Chondrocyte (in vitro differentiated cells): ENCODE measurements at regions not wholly inside any gene's neighbourhood (a gene's known extent, or its start where the extent isn't known, plus 50 kb on each side); places are given as distances from the start of the nearest gene placed in this dataset.

Experiments used
- DNase-seq: peaks from one replicate; pipeline ENCODE4 v3.0.0; 2021; ENCODE audit warnings: mixed read lengths, low spot score
- H3K27ac Mint-ChIP-seq: one replicate; pipeline ENCODE4 v1.8.0; 2021; ENCODE audit warnings: mild to moderate bottlenecking, moderate library complexity, mixed read lengths; ENCODE audit not compliant: unreplicated experiment
- H3K27me3 Mint-ChIP-seq: 2 replicates; pipeline ENCODE4 v1.8.0; 2021; ENCODE audit warnings: low read depth, mixed read lengths
- H3K36me3 Mint-ChIP-seq: 2 replicates; pipeline ENCODE4 v1.8.0; 2021; ENCODE audit warnings: low read depth, mixed read lengths
- H3K4me1 Mint-ChIP-seq: 2 replicates; pipeline ENCODE4 v1.8.0; 2021; ENCODE audit warnings: low read depth, mild to moderate bottlenecking, mixed read lengths
- H3K4me3 Mint-ChIP-seq: one replicate; pipeline ENCODE4 v1.8.0; 2021; ENCODE audit warnings: mild to moderate bottlenecking, moderate library complexity, mixed read lengths; ENCODE audit not compliant: unreplicated experiment
- H3K9me3 Mint-ChIP-seq: 2 replicates; pipeline ENCODE4 v1.8.0; 2021; ENCODE audit warnings: low read depth, mixed read lengths
- TF ChIP-seq, protein P1 (sequence below): fragments of 200-600 bp; sonication (generic); IDR thresholded peaks from 2 replicates; pipeline ENCODE4 v1.5.0; 2021; ENCODE audit warnings: antibody characterized with exemption, mild to moderate bottlenecking, moderate library complexity

DNA sequence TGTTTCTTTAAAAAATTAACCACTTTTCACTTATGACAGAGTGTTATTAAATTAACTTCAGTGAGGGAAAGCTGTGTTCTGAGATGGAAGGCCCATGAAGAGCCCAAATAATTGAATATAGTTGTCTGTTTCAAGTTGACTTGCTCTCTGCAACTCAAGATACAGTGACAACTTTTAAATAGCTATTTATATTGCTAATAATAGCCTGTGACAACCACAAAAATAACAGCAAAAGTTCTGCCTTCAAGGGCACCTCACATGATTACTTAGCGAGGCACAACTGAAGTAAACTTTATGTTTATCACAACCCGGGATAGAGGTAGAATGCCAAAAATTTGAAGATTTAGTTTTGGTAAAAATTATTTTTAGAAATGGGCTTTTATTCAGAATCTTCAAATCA is 167.3 kb upstream of the SCN7A start:
- TF ChIP-seq, protein P1, sequence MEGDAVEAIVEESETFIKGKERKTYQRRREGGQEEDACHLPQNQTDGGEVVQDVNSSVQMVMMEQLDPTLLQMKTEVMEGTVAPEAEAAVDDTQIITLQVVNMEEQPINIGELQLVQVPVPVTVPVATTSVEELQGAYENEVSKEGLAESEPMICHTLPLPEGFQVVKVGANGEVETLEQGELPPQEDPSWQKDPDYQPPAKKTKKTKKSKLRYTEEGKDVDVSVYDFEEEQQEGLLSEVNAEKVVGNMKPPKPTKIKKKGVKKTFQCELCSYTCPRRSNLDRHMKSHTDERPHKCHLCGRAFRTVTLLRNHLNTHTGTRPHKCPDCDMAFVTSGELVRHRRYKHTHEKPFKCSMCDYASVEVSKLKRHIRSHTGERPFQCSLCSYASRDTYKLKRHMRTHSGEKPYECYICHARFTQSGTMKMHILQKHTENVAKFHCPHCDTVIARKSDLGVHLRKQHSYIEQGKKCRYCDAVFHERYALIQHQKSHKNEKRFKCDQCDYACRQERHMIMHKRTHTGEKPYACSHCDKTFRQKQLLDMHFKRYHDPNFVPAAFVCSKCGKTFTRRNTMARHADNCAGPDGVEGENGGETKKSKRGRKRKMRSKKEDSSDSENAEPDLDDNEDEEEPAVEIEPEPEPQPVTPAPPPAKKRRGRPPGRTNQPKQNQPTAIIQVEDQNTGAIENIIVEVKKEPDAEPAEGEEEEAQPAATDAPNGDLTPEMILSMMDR: no peak
- Mint-ChIP-seq H3K9me3 (peaks cover 4% of the 10 kb centered on the region), H3K4me1 (peaks cover 7% of the 10 kb centered on the region), H3K4me3 (no peak overlapping the region), H3K36me3 (peaks cover 1% of the 10 kb centered on the region), H3K27ac (no peak overlapping the region), H3K27me3 (peaks cover 4% of the 10 kb centered on the region)
- no peak for DNase-seq

DNA sequence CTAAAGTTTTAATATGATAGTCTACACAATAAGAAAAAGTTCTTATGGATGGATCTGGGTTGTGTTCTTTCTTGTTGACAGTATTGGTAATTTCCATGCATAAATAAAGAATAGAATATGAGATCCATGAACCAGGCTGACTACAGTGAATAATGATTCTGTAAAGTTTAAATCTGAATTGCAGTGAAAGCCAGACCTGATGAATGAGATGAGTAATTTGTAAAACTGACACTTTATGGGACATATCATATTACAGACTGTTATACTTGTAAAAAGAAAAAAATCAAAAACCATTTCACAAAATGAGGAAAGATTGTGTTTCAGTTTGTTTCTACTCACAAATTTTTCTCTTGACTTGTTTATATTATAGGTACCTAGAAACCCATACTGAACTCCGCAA is 164.9 kb upstream of the SCN7A start:
- DNase-seq: no peak
- Mint-ChIP-seq H3K27me3 (peaks cover 4% of the 10 kb centered on the region), H3K4me3 (no peak overlapping the region), H3K9me3 (peaks cover 4% of the 10 kb centered on the region), H3K4me1 (peaks cover 7% of the 10 kb centered on the region), H3K27ac (no peak overlapping the region), H3K36me3 (peaks cover 1% of the 10 kb centered on the region)
- TF ChIP-seq, protein P1: no peak

DNA sequence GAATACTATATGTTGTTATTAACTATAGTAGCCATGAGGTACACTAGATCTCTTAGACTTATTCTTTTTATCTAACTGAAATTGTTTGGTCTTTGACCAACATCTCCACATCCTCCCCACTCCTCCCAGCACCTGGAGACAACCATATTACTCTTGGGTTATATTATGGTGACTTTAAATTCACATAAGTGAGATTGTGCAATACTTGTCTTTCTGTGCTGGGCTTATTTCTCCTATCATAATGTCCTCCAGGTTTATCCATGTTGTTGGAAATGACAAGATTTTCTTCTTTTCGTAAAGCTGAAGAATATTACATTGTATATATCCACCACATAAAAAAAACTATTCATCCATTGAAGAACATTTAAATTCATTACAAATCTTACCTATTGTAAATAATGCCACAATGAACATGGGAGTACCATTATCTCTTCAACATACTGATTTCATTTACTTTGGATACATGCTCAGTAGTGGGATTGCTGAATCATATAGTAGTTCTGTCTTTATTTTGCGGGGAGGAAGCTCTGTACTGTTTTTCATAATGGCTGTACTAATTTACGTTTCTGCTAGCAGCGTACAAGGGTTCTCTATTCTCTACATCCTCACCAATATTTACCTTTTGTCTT is 159.2 kb upstream of the SCN7A start:
- H3K36me3 Mint-ChIP-seq: peaks cover 1% of the 10 kb centered on the region
- H3K4me3 Mint-ChIP-seq: no peak overlapping the region
- TF ChIP-seq, protein P1: no peak
- no peak for DNase-seq
- no peak overlapping the region for H3K27ac Mint-ChIP-seq
- H3K9me3 Mint-ChIP-seq: peaks cover 7% of the 10 kb centered on the region
- H3K27me3 Mint-ChIP-seq: no peaks in the 10 kb centered on the region
- H3K4me1 Mint-ChIP-seq: peaks cover 33% of the 10 kb centered on the region

DNA sequence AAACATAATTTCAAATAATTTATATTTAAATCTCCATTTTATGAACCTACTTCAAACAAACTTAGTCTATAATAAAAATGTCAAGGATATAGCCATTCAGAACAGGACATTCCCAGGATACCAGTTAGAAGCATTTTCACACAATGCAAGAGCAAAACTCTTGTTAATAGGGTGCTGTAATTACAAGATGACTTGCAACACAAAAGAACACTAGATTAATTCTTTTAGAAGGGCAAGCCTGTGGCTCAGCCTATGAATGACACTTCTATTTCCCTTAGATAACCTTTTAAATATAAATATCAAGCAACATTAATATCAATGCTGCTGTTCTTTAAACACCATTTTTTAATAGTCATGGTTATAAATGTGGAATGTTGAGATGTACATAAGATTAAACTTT is 157.9 kb upstream of the SCN7A start:
- DNase-seq: no peak
- H3K4me3 Mint-ChIP-seq: no peak overlapping the region
- TF ChIP-seq, protein P1: no peak
- no peak overlapping the region for H3K27ac Mint-ChIP-seq
- H3K4me1 Mint-ChIP-seq: peaks cover 33% of the 10 kb centered on the region
- peaks cover 1% of the 10 kb centered on the region for H3K36me3 Mint-ChIP-seq
- peaks cover 7% of the 10 kb centered on the region for H3K9me3 Mint-ChIP-seq
- no peaks in the 10 kb centered on the region for H3K27me3 Mint-ChIP-seq

DNA sequence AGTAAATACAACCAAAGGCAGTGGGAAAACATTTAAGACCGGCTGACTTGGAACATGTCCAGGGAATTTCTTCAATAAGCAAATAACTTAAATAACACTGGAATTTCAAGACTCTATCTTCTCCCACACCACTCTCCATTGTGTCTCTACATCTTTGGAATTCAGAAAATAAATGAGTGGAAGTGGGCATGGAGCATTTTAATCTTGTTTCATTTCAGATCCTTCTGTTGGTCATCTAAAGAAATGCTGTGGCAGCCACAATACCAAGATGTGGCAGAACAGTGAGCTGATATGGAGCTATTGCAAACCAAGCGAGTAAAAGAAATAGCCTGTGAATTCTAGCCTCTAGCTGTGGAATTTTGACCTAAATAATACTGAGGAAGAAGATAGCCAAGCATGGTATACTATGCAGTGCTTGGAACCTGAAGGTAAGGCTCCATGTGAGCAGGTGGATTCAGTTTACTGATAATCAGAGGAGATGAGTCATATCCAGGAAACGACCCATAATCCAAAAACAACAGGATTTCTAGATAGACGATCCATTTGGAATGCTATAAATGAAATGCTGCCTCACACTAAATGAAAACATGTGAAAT is 157.1 kb upstream of the SCN7A start:
- no peak for DNase-seq
- Mint-ChIP-seq H3K27ac (peak overlapping the region; percentile 80), H3K36me3 (peaks cover 1% of the 10 kb centered on the region), H3K4me1 (peaks cover 33% of the 10 kb centered on the region), H3K4me3 (peak overlapping the region; percentile 24), H3K27me3 (no peaks in the 10 kb centered on the region), H3K9me3 (peaks cover 8% of the 10 kb centered on the region)
- TF ChIP-seq, protein P1: no peak
